Caco-2 (cell line): ENCODE measurements at regions not wholly inside any gene's neighbourhood (a gene's known extent, or its start where the extent isn't known, plus 50 kb on each side); places are given as distances from the start of the nearest gene placed in this dataset.

Source experiments
- BruUV-seq: library from RNA; stranded (reverse); fragments of 400-500 nt; replicated peaks from 2 replicates; lab custom pipeline; 2021; lab: Mats Ljungman, UMichigan
- CTCF ChIA-PET: fragments of 300-600 bp; sonication (Branson Sonifier 250); formaldehyde crosslinking; loops from one replicate; lab custom pipeline; 2022; ENCODE audit warnings: antibody characterized with exemption; lab: Charles Lee
- POLR2A ChIA-PET: fragments of 300-600 bp; sonication (Branson Sonifier 250); formaldehyde crosslinking; loops from one replicate; lab custom pipeline; 2022; ENCODE audit warnings: antibody characterized with exemption; lab: Charles Lee
- DNase-seq, 2 experiments: peaks; one replicate each; pipeline versions ENCODE4 v3.0.0 to v3.0.0-alpha.2; 2020 to 2022
- H3K27me3 ChIP-seq: replicated peaks from 2 replicates; pipeline ENCODE4 v1.6.0; 2011; ENCODE audit warnings: low read length; ENCODE audit not compliant: control insufficient read depth, insufficient read depth
- H3K36me3 ChIP-seq: 2 replicates; pipeline ENCODE4 v1.5.1; 2011; ENCODE audit warnings: low read length; ENCODE audit not compliant: control insufficient read depth, insufficient read depth
- H3K4me1 ChIP-seq: fragments of 250-450 bp; sonication (Bioruptor Pico); 2 replicates; pipeline ENCODE4 v1.5.1; 2020; ENCODE audit warnings: mild to moderate bottlenecking
- H3K4me3 ChIP-seq: 2 replicates; pipeline ENCODE4 v1.5.1; 2011; ENCODE audit warnings: low read depth, mild to moderate bottlenecking, control low read depth, low read length
- H3K9me3 ChIP-seq: fragments of 250-450 bp; sonication (Bioruptor Pico); 2 replicates; pipeline ENCODE4 v1.5.1; 2020; ENCODE audit warnings: mild to moderate bottlenecking, moderate library complexity
- H3K27ac Mint-ChIP-seq: one replicate; pipeline ENCODE4 v1.8.0; 2022; ENCODE audit warnings: mixed read lengths; ENCODE audit not compliant: unreplicated experiment
- H3K27me3 Mint-ChIP-seq: one replicate; pipeline ENCODE4 v1.8.0; 2022; ENCODE audit warnings: mixed read lengths; ENCODE audit not compliant: insufficient read depth, unreplicated experiment
- H3K36me3 Mint-ChIP-seq: one replicate; pipeline ENCODE4 v1.8.0; 2022; ENCODE audit warnings: mild to moderate bottlenecking, mixed read lengths; ENCODE audit not compliant: insufficient read depth, unreplicated experiment
- H3K4me1 Mint-ChIP-seq: one replicate; pipeline ENCODE4 v1.8.0; 2022; ENCODE audit warnings: low read depth, mixed read lengths; ENCODE audit not compliant: unreplicated experiment
- H3K4me3 Mint-ChIP-seq: one replicate; pipeline ENCODE4 v1.8.0; 2022; ENCODE audit warnings: mild to moderate bottlenecking, moderate library complexity, mixed read lengths; ENCODE audit not compliant: unreplicated experiment
- H3K9me3 Mint-ChIP-seq: one replicate; pipeline ENCODE4 v1.8.0; 2022; ENCODE audit warnings: mixed read lengths; ENCODE audit not compliant: unreplicated experiment
- intact Hi-C: fragments of 100-400 bp; cut with micrococcal nuclease; formaldehyde crosslinking; loops from one replicate; pipeline ENCODE4 v1.10.0; 2022; ENCODE audit not compliant: unreplicated experiment
- TF ChIP-seq, protein P1 (sequence below), 2 experiments: fragments of 200-600 bp in 1 of 2; IDR thresholded peaks; 1 replicate in 1 of 2; 2 replicates in 1 of 2; pipeline versions ENCODE4 v1.5.1 to v1.8.0; 2011 to 2022; ENCODE audit warnings: antibody characterized with exemption in 1 of 2, control low read depth in 1 of 2, inconsistent platforms in 1 of 2, low read depth in 1 of 2, low read length in 1 of 2, mild to moderate bottlenecking in 1 of 2, moderate library complexity in 1 of 2; ENCODE audit not compliant: insufficient read depth in 1 of 2, severe bottlenecking in 1 of 2, unreplicated experiment in 1 of 2

GRCh38 chrX:40331353-40331752 lies 233.6 kb upstream of the BCOR start:
- no peaks in the 10 kb centered on the region for H3K4me1 Mint-ChIP-seq
- CTCF ChIA-PET, result no interaction called here
- no peaks in the 10 kb centered on the region for H3K4me1 ChIP-seq
- TF ChIP-seq, protein P1, sequence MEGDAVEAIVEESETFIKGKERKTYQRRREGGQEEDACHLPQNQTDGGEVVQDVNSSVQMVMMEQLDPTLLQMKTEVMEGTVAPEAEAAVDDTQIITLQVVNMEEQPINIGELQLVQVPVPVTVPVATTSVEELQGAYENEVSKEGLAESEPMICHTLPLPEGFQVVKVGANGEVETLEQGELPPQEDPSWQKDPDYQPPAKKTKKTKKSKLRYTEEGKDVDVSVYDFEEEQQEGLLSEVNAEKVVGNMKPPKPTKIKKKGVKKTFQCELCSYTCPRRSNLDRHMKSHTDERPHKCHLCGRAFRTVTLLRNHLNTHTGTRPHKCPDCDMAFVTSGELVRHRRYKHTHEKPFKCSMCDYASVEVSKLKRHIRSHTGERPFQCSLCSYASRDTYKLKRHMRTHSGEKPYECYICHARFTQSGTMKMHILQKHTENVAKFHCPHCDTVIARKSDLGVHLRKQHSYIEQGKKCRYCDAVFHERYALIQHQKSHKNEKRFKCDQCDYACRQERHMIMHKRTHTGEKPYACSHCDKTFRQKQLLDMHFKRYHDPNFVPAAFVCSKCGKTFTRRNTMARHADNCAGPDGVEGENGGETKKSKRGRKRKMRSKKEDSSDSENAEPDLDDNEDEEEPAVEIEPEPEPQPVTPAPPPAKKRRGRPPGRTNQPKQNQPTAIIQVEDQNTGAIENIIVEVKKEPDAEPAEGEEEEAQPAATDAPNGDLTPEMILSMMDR (IDR thresholded peaks at IDR 0.05; ENCODE audit: insufficient read depth in 1 of 2, low read depth in 1 of 2, low read length in 1 of 2, severe bottlenecking in 1 of 2, unreplicated experiment in 1 of 2), result no peak
- H3K27me3 Mint-ChIP-seq, result no peaks in the 10 kb centered on the region
- no peaks in the 10 kb centered on the region for H3K9me3 Mint-ChIP-seq
- H3K27ac Mint-ChIP-seq, result no peak overlapping the region
- BruUV-seq, result no TSS peak
- no peak for DNase-seq
- H3K4me3 Mint-ChIP-seq, result no peak overlapping the region
- POLR2A ChIA-PET, result no interaction called here
- intact Hi-C loops, result no loop called here
- no peaks in the 10 kb centered on the region for H3K27me3 ChIP-seq
- H3K36me3 Mint-ChIP-seq, result no peaks in the 10 kb centered on the region
- H3K9me3 ChIP-seq, result no peaks in the 10 kb centered on the region
- H3K36me3 ChIP-seq, result no peaks in the 10 kb centered on the region
- no peak overlapping the region for H3K4me3 ChIP-seq

DNA sequence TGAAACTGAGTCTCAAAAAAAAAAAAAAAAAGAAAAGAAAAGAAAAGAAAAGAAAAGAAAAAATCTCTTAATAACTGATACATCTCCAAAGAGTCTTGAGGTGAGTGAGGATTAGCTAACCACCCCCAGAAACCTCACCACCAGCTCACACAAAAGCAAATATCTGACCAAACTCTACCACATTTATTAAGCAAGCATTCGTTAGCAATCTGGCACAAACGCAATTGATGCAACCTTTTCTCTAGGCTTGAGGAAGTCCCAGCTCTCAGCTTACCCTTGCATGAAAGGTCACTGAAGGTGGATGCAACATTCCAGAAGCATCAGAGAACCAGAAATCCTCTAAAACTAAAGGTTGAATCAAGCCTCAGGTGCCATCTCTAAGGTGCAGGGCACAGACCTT lies 231.9 kb upstream of the BCOR start:
- CTCF ChIA-PET, result no interaction called here
- H3K4me3 Mint-ChIP-seq, result no peak overlapping the region
- DNase-seq, result no peak
- no peaks in the 10 kb centered on the region for H3K9me3 Mint-ChIP-seq
- BruUV-seq, result no TSS peak
- intact Hi-C loops, result no loop called here
- POLR2A ChIA-PET, result no interaction called here
- H3K36me3 ChIP-seq, result no peaks in the 10 kb centered on the region
- no peaks in the 10 kb centered on the region for H3K4me1 Mint-ChIP-seq
- H3K4me1 ChIP-seq, result no peaks in the 10 kb centered on the region
- no peaks in the 10 kb centered on the region for H3K27me3 Mint-ChIP-seq
- H3K4me3 ChIP-seq, result no peak overlapping the region
- H3K36me3 Mint-ChIP-seq, result no peaks in the 10 kb centered on the region
- TF ChIP-seq, protein P1 (IDR thresholded peaks at IDR 0.05; ENCODE audit: insufficient read depth in 1 of 2, low read depth in 1 of 2, low read length in 1 of 2, severe bottlenecking in 1 of 2, unreplicated experiment in 1 of 2), result no peak
- no peaks in the 10 kb centered on the region for H3K27me3 ChIP-seq
- no peak overlapping the region for H3K27ac Mint-ChIP-seq
- H3K9me3 ChIP-seq, result no peaks in the 10 kb centered on the region

- Mint-ChIP-seq H3K27me3 (no peaks in the 10 kb centered on the region), H3K36me3 (no peaks in the 10 kb centered on the region), H3K4me3 (no peak overlapping the region), H3K27ac (no peak overlapping the region), H3K9me3 (no peaks in the 10 kb centered on the region), H3K4me1 (no peaks in the 10 kb centered on the region)
- no TSS peak for BruUV-seq
- intact Hi-C loops, result no loop called here
- TF ChIP-seq, protein P1 (IDR thresholded peaks at IDR 0.05; ENCODE audit: insufficient read depth in 1 of 2, low read depth in 1 of 2, low read length in 1 of 2, severe bottlenecking in 1 of 2, unreplicated experiment in 1 of 2), result no peak
- ChIA-PET CTCF (no interaction called here), POLR2A (no interaction called here)
- Histone ChIP-seq H3K4me3 (no peak overlapping the region), H3K4me1 (no peaks in the 10 kb centered on the region), H3K36me3 (no peaks in the 10 kb centered on the region), H3K9me3 (no peaks in the 10 kb centered on the region), H3K27me3 (no peaks in the 10 kb centered on the region)
- DNase-seq, result no peak
Observed at GRCh38 chrX:40327085-40327484, 229.3 kb upstream of the BCOR start.
